H1 (cell line): ENCODE measurements at regions not wholly inside any gene's neighbourhood (a gene's known extent, or its start where the extent isn't known, plus 50 kb on each side); places are given as distances from the start of the nearest gene placed in this dataset.

Source experiments
- CTCF ChIA-PET: fragments of 300-600 bp; sonication (Branson Sonifier 250); formaldehyde crosslinking; loops from one replicate; lab custom pipeline; 2021; ENCODE audit not compliant: partially characterized antibody; lab: Charles Lee
- POLR2A ChIA-PET: fragments of 300-600 bp; sonication (Branson Sonifier 250); formaldehyde crosslinking; loops from one replicate; lab custom pipeline; 2021; ENCODE audit warnings: inconsistent platforms; ENCODE audit not compliant: partially characterized antibody; lab: Charles Lee
- DNase-seq, 2 experiments: peaks; one replicate each; pipeline versions ENCODE4 v3.0.0 to v3.0.0-alpha.2; 2010 to 2022; ENCODE audit warnings: low spot score in 2 of 2, low read depth in 1 of 2, mixed read lengths in 1 of 2
- FAIRE-seq: peaks from 2 replicates; lab custom pipeline; 2011; peaks lifted over from hg19 to GRCh38; lab: Jason Lieb, UNC
- H2AFZ ChIP-seq: 2 replicates; pipeline ENCODE4 v1.8.1; 2012; ENCODE audit warnings: low read length, inconsistent platforms
- H2AK5ac ChIP-seq: 2 replicates; pipeline ENCODE4 v1.6.1; 2013; ENCODE audit warnings: low read depth, low read length
- H2BK120ac ChIP-seq: replicated peaks from 2 replicates; pipeline ENCODE3; 2013; ENCODE audit warnings: low read depth, low read length, inconsistent platforms
- H2BK12ac ChIP-seq: 2 replicates; pipeline ENCODE4 v1.6.1; 2013; ENCODE audit warnings: low read depth, low read length
- H2BK15ac ChIP-seq: 2 replicates; pipeline ENCODE4 v1.6.1; 2013; ENCODE audit warnings: low read length
- H2BK20ac ChIP-seq: 2 replicates; pipeline ENCODE4 v1.6.1; 2013; ENCODE audit warnings: low read length
- H2BK5ac ChIP-seq: 2 replicates; pipeline ENCODE4 v1.6.1; 2013; ENCODE audit warnings: low read depth, low read length
- H3K14ac ChIP-seq: 2 replicates; pipeline ENCODE4 v1.6.1; 2013; ENCODE audit warnings: inconsistent platforms; ENCODE audit not compliant: insufficient read length
- H3K18ac ChIP-seq: 2 replicates; pipeline ENCODE4 v1.6.1; 2013; ENCODE audit warnings: low read length; ENCODE audit errors: extremely low read depth
- H3K23ac ChIP-seq: 2 replicates; pipeline ENCODE4 v1.6.1; 2013; ENCODE audit warnings: inconsistent platforms; ENCODE audit not compliant: insufficient read length
- H3K23me2 ChIP-seq: 2 replicates; pipeline ENCODE4 v1.6.1; 2013; ENCODE audit warnings: low read depth, low read length
- H3K27ac ChIP-seq: 2 replicates; pipeline ENCODE4 v1.6.1; 2011; ENCODE audit warnings: low read depth, low read length, inconsistent platforms
- H3K27me3 ChIP-seq, 4 experiments: replicated peaks in 1 of 4; 1 replicate in 1 of 4; 2 replicates in 3 of 4; pipeline versions ENCODE4 v1.6.1 to v1.8.1; 2011 to 2013; ENCODE audit warnings: low read length in 3 of 4, mild to moderate bottlenecking in 3 of 4, inconsistent platforms in 2 of 4, mixed read lengths in 2 of 4, moderate library complexity in 1 of 4; ENCODE audit not compliant: control insufficient read depth in 3 of 4, insufficient read depth in 3 of 4; ENCODE audit errors: extremely low read depth in 1 of 4
- H3K36me3 ChIP-seq, 4 experiments: 2 replicates each; pipeline versions ENCODE4 v1.6.1 to v1.8.1; 2011 to 2013; ENCODE audit warnings: mild to moderate bottlenecking in 4 of 4, low read length in 3 of 4, moderate library complexity in 2 of 4, control low read depth in 1 of 4, inconsistent platforms in 1 of 4; ENCODE audit not compliant: insufficient read depth in 4 of 4, control insufficient read depth in 2 of 4
- H3K4ac ChIP-seq: replicated peaks from 2 replicates; pipeline ENCODE3; 2013; ENCODE audit warnings: low read length, low read depth, mixed read lengths, inconsistent platforms; ENCODE audit not compliant: insufficient read length
- H3K4me1 ChIP-seq, 4 experiments: replicated peaks in 1 of 4; 1 replicate in 1 of 4; 2 replicates in 3 of 4; pipeline versions ENCODE4 v1.6.1 to v1.8.1; 2011 to 2013; ENCODE audit warnings: low read length in 3 of 4, inconsistent platforms in 2 of 4, mixed read lengths in 1 of 4; ENCODE audit not compliant: insufficient read depth in 4 of 4, control insufficient read depth in 3 of 4
- H3K4me2 ChIP-seq, 2 experiments: 2 replicates each; pipeline versions ENCODE4 v1.6.1 to v1.8.1; 2011 to 2013; ENCODE audit warnings: low read depth in 2 of 2, low read length in 2 of 2, control low read depth in 1 of 2, inconsistent platforms in 1 of 2, mild to moderate bottlenecking in 1 of 2; ENCODE audit not compliant: insufficient read depth in 1 of 2
- H3K4me3 ChIP-seq, 4 experiments: fragments of 200-600, 300-600 bp in 1 of 4; sonication (generic), shearing (Covaris generic), sonication (Bioruptor Twin) in 1 of 4; 2 replicates each; pipeline versions ENCODE4 v1.5.1 to v1.8.1; 2011 to 2016; ENCODE audit warnings: low read length in 4 of 4, low read depth in 3 of 4, control low read depth in 2 of 4, inconsistent platforms in 2 of 4, mild to moderate bottlenecking in 2 of 4, mixed read lengths in 1 of 4, moderate library complexity in 1 of 4; ENCODE audit not compliant: insufficient read depth in 2 of 4; ENCODE audit errors: extremely low read depth in 1 of 4
- H3K56ac ChIP-seq: replicated peaks from 2 replicates; pipeline ENCODE3; 2013; ENCODE audit warnings: low read depth, mild to moderate bottlenecking, mixed read lengths, low read length, inconsistent platforms; ENCODE audit not compliant: insufficient read length
- H3K79me1 ChIP-seq: 2 replicates; pipeline ENCODE4 v1.6.1; 2013; ENCODE audit warnings: low read depth, low read length, control low read depth
- H3K79me2 ChIP-seq, 2 experiments: 2 replicates each; pipeline versions ENCODE4 v1.6.1 to v1.8.1; 2012 to 2013; ENCODE audit warnings: low read length in 2 of 2, mild to moderate bottlenecking in 2 of 2, inconsistent platforms in 1 of 2; ENCODE audit not compliant: insufficient read depth in 2 of 2, control insufficient read depth in 1 of 2
- H3K9ac ChIP-seq, 4 experiments: replicated peaks in 1 of 4; 1 replicate in 1 of 4; 2 replicates in 3 of 4; pipeline versions ENCODE4 v1.6.1 to v1.8.1; 2011 to 2013; ENCODE audit warnings: low read depth in 3 of 4, low read length in 3 of 4, control low read depth in 2 of 4, mild to moderate bottlenecking in 2 of 4, moderate library complexity in 2 of 4, inconsistent platforms in 1 of 4; ENCODE audit errors: extremely low read depth in 1 of 4
- H3K9me3 ChIP-seq, 2 experiments: 2 replicates each; pipeline versions ENCODE4 v1.6.1 to v1.8.1; 2012 to 2013; ENCODE audit warnings: mild to moderate bottlenecking in 2 of 2, moderate library complexity in 2 of 2, control low read depth in 1 of 2, inconsistent platforms in 1 of 2, low read depth in 1 of 2, low read length in 1 of 2, mixed read lengths in 1 of 2; ENCODE audit not compliant: insufficient read depth in 2 of 2
- H4K20me1 ChIP-seq, 2 experiments: replicated peaks in 1 of 2; 2 replicates each; pipeline versions ENCODE3 to v1.8.1; 2011 to 2013; ENCODE audit warnings: inconsistent platforms in 2 of 2, low read length in 2 of 2, mild to moderate bottlenecking in 1 of 2; ENCODE audit not compliant: insufficient read depth in 2 of 2, control insufficient read depth in 1 of 2
- H4K5ac ChIP-seq: 2 replicates; pipeline ENCODE4 v1.6.1; 2013; ENCODE audit warnings: low read length, low read depth, mixed read lengths, inconsistent platforms; ENCODE audit not compliant: insufficient read length
- H4K8ac ChIP-seq: 2 replicates; pipeline ENCODE4 v1.8.0; 2013; ENCODE audit warnings: mild to moderate bottlenecking, moderate library complexity, low read length, inconsistent platforms; ENCODE audit not compliant: insufficient read depth; ENCODE audit errors: extremely low read depth
- H4K91ac ChIP-seq: replicated peaks from 2 replicates; pipeline ENCODE3; 2013; ENCODE audit warnings: low read length, mixed read lengths, inconsistent platforms; ENCODE audit not compliant: insufficient read length
- ATF3 ChIP-seq: IDR thresholded peaks from 2 replicates; pipeline ENCODE4 v1.6.1; 2011; ENCODE audit warnings: low read depth, mild to moderate bottlenecking, low read length; ENCODE audit not compliant: insufficient read depth
- BACH1 ChIP-seq: IDR thresholded peaks from 2 replicates; pipeline ENCODE4 v1.6.1; 2012; ENCODE audit warnings: low read length, improper control_type of control experiment
- CTCF ChIP-seq, 3 experiments: IDR thresholded peaks; 1 replicate in 2 of 3; 2 replicates in 1 of 3; pipeline versions ENCODE4 v1.5.1 to v1.6.1; 2011; ENCODE audit warnings: low read length in 3 of 3, mild to moderate bottlenecking in 3 of 3, inconsistent platforms in 2 of 3, low read depth in 1 of 3, moderate library complexity in 1 of 3; ENCODE audit not compliant: insufficient read depth in 1 of 3; ENCODE audit errors: control extremely low read depth in 1 of 3
- EGR1 ChIP-seq: IDR thresholded peaks from 2 replicates; pipeline ENCODE4 v1.6.1; 2011; ENCODE audit warnings: low read depth, low read length, borderline replicate concordance
- EP300 ChIP-seq, 2 experiments: IDR thresholded peaks; 1 replicate in 1 of 2; 2 replicates in 1 of 2; pipeline ENCODE4 v1.6.1; 2011 to 2012; ENCODE audit warnings: low read depth in 2 of 2, low read length in 2 of 2, mild to moderate bottlenecking in 2 of 2, borderline replicate concordance in 1 of 2, inconsistent platforms in 1 of 2, moderate library complexity in 1 of 2
- JUND ChIP-seq: IDR thresholded peaks from 2 replicates; pipeline ENCODE4 v1.6.1; 2011; ENCODE audit warnings: mild to moderate bottlenecking, improper control_type of control experiment, low read length
- MAX ChIP-seq: IDR thresholded peaks from 2 replicates; pipeline ENCODE4 v1.6.1; 2012; ENCODE audit warnings: inconsistent platforms
- POU5F1 ChIP-seq: IDR thresholded peaks from 2 replicates; pipeline ENCODE4 v1.6.1; 2011; ENCODE audit warnings: low read depth, mild to moderate bottlenecking, low read length, moderate library complexity
- RXRA ChIP-seq: IDR thresholded peaks from 2 replicates; pipeline ENCODE4 v1.6.1; 2011; ENCODE audit warnings: low read depth, mild to moderate bottlenecking, low read length, moderate library complexity; ENCODE audit not compliant: insufficient read depth
- SIRT6 ChIP-seq: IDR thresholded peaks from one replicate; pipeline ENCODE4 v1.7.1; 2012; ENCODE audit warnings: low read length, inconsistent platforms
- SIX5 ChIP-seq: IDR thresholded peaks from 2 replicates; pipeline ENCODE4 v1.6.1; 2011; ENCODE audit warnings: mild to moderate bottlenecking, low read depth, low read length
- TCF12 ChIP-seq: IDR thresholded peaks from 2 replicates; pipeline ENCODE4 v1.6.1; 2011; ENCODE audit warnings: low read depth, mild to moderate bottlenecking, low read length
- TEAD4 ChIP-seq: IDR thresholded peaks from 2 replicates; pipeline ENCODE4 v1.6.1; 2012; ENCODE audit warnings: low read depth, low read length, inconsistent platforms, mixed read lengths
- WGBS, 2 experiments: shearing (Covaris generic) in 1 of 2; methylation state at CpG; one replicate each; pipeline versions ENCODE4 v1.1.6 to v1.1.7; 2013 to 2015; ENCODE audit warnings: low lambda C conversion rate in 2 of 2, mixed read lengths in 2 of 2, inconsistent platforms in 1 of 2, low coverage in 1 of 2, missing lambda C conversion rate in 1 of 2; ENCODE audit not compliant: insufficient replicate concordance in 2 of 2, insufficient coverage in 1 of 2, insufficient read length in 1 of 2; ENCODE audit errors: extremely low coverage in 1 of 2, missing lambda C conversion rate in 1 of 2; 5-methylcytosine and 5-hydroxymethylcytosine counted together

DNA sequence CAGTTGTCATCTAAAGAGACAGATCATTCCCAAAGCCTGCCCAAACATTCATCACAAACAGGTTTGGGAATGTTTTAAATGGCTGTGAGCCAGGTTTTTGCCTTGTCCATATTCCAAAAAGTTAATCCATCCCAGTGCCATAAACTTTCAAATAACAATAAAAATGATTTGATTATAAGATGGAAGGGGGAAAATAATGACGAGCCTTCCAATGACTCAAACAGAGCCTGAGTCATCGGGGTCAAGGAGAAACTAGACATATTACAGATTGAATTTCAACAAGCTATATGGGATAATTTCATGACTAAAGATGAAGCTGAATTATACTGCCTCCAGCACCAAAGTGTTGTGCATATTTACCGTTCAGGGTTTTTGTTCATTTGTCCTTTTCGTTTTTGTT, 195.8 kb upstream of the PKN2 start:
- DNase-seq (no peak), FAIRE-seq (no peak)
- no peaks in the 10 kb centered on the region for H3K27me3 ChIP-seq
- ChIA-PET CTCF (no interaction called here), POLR2A (no interaction called here)
- no peaks in the 10 kb centered on the region for H3K79me2 ChIP-seq
- H3K9ac ChIP-seq = no peak overlapping the region
- H2BK5ac ChIP-seq = no peak overlapping the region
- no peak overlapping the region for H3K56ac ChIP-seq
- no peak overlapping the region for H4K8ac ChIP-seq
- H3K4me2 ChIP-seq = no peak overlapping the region
- no peaks in the 10 kb centered on the region for H3K36me3 ChIP-seq
- no peak overlapping the region for H4K91ac ChIP-seq
- no peak overlapping the region for H4K5ac ChIP-seq
- no peak overlapping the region for H3K27ac ChIP-seq
- no peak overlapping the region for H3K4me3 ChIP-seq
- H3K4ac ChIP-seq = no peak overlapping the region
- H2AFZ ChIP-seq = no peak overlapping the region
- H3K14ac ChIP-seq = no peak overlapping the region
- H2BK20ac ChIP-seq = no peak overlapping the region
- no peak overlapping the region for H3K23ac ChIP-seq
- H4K20me1 ChIP-seq = no peaks in the 10 kb centered on the region
- H2BK15ac ChIP-seq = no peak overlapping the region
- H3K4me1 ChIP-seq = no peaks in the 10 kb centered on the region
- H2AK5ac ChIP-seq = no peak overlapping the region
- H3K9me3 ChIP-seq = no peaks in the 10 kb centered on the region
- H3K23me2 ChIP-seq = no peaks in the 10 kb centered on the region
- H3K79me1 ChIP-seq = no peaks in the 10 kb centered on the region
- no peak overlapping the region for H3K18ac ChIP-seq
- H2BK12ac ChIP-seq = no peak overlapping the region
- H2BK120ac ChIP-seq = no peak overlapping the region
- WGBS, 2 experiments = 86% methylated on average over 4 of the region's 4 CpGs; no CpG with 5 or more reads in 1 of the 2 experiments
- TF ChIP-seq EP300 (IDR thresholded peaks at IDR 0.05; ENCODE audit: borderline replicate concordance in 1 of 2, low read depth in 2 of 2, low read length in 2 of 2) (no peak), CTCF (IDR thresholded peaks at IDR 0.05; ENCODE audit: control extremely low read depth in 1 of 3, insufficient read depth in 1 of 3, low read depth in 1 of 3, low read length in 3 of 3) (no peak), POU5F1 (no peak), BACH1 (no peak), TCF12 (no peak), SIRT6 (no peak), EGR1 (no peak), SIX5 (no peak), TEAD4 (no peak), ATF3 (no peak), RXRA (no peak), MAX (no peak), JUND (no peak)
